NCI-H1930 (cell line): ENCODE measurements at regions not wholly inside any gene's neighbourhood (a gene's known extent, or its start where the extent isn't known, plus 50 kb on each side); places are given as distances from the start of the nearest gene placed in this dataset.
"Not testable (repeated sequence)": the region's sequence is repeated elsewhere in the genome, so short reads cannot be mapped to it uniquely, and the experiment has no call there.

Experiments used
- DNase-seq, 2 experiments: peaks; one replicate each; lab custom pipeline; 2025; lab: John Stamatoyannopoulos, UW

GRCh38 chr11:15300341-15300740 lies 185.6 kb downstream of the INSC start:
- DNase-seq = no peak

GRCh38 chr11:15307619-15308024 lies 192.9 kb downstream of the INSC start:
- DNase-seq = no peak

GRCh38 chr11:15308840-15309239 lies 194.1 kb downstream of the INSC start:
- no peak for DNase-seq

GRCh38 chr11:15309296-15309695 lies 194.6 kb downstream of the INSC start:
- DNase-seq = no peak

- no peak for DNase-seq
Observed at GRCh38 chr11:15313862-15314261, 199.1 kb downstream of the INSC start.

- no peak for DNase-seq
Observed at GRCh38 chr11:15318814-15319213, 204.1 kb downstream of the INSC start.

GRCh38 chr11:15326520-15326919 lies 211.8 kb downstream of the INSC start:
- no peak for DNase-seq

- peak; percentile 42 to 62 for DNase-seq
Observed at GRCh38 chr11:15327786-15328231, 213.1 kb downstream of the INSC start.

GRCh38 chr11:15333407-15333806 lies 218.7 kb downstream of the INSC start:
- no peak for DNase-seq

- no peak for DNase-seq
Observed at GRCh38 chr11:15334766-15335165, 220.0 kb downstream of the INSC start.

- no peak for DNase-seq
Observed at GRCh38 chr11:15336021-15336420, 221.3 kb downstream of the INSC start.

GRCh38 chr11:15339302-15339701 lies 224.6 kb downstream of the INSC start:
- DNase-seq = no peak

GRCh38 chr11:15341587-15341986 lies 226.9 kb downstream of the INSC start:
- no peak for DNase-seq

- DNase-seq = no peak
Observed at GRCh38 chr11:15342163-15342562, 227.4 kb downstream of the INSC start.

GRCh38 chr11:15346907-15347306 lies 232.2 kb downstream of the INSC start:
- no peak for DNase-seq

GRCh38 chr11:15347969-15348734 lies 233.4 kb downstream of the INSC start:
- DNase-seq = no peak

- DNase-seq = no peak
Observed at GRCh38 chr11:15349413-15349812, 234.7 kb downstream of the INSC start.

- no peak for DNase-seq
Observed at GRCh38 chr11:15361316-15361715, 246.6 kb downstream of the INSC start.

- not testable (repeated sequence) for DNase-seq
Observed at GRCh38 chr11:15365286-15365685, 250.6 kb downstream of the INSC start.

GRCh38 chr11:15367695-15368094 lies 253.0 kb downstream of the INSC start:
- DNase-seq = no peak

- no peak for DNase-seq
Observed at GRCh38 chr11:15370495-15371147, 255.9 kb downstream of the INSC start.

GRCh38 chr11:15371533-15371932 lies 256.8 kb downstream of the INSC start:
- DNase-seq = no peak

GRCh38 chr11:15374418-15374817 lies 259.7 kb downstream of the INSC start:
- no peak for DNase-seq

GRCh38 chr11:15378941-15379340 lies 264.2 kb downstream of the INSC start:
- DNase-seq = no peak
